IMR-90 (cell line): ENCODE measurements at regions not wholly inside any gene's neighbourhood (a gene's known extent, or its start where the extent isn't known, plus 50 kb on each side); places are given as distances from the start of the nearest gene placed in this dataset.

Experiments
- ATAC-seq: fragments of 200-7000 bp; cut with Tn5 transposase; 2 replicates; pipeline ENCODE4 v1.9.1; 2020; ENCODE audit warnings: low read depth, mild to moderate bottlenecking, moderate library complexity
- BruUV-seq: library from RNA; stranded (reverse); fragments of 400-500 nt; replicated peaks from 2 replicates; lab custom pipeline; 2021; lab: Mats Ljungman, UMichigan
- CTCF ChIA-PET: fragments of 300-600 bp; formaldehyde crosslinking; extraction: SDS; loops from one replicate; lab custom pipeline; 2021; ENCODE audit warnings: antibody characterized with exemption; lab: Yijun Ruan, JAX
- POLR2A ChIA-PET: fragments of 300-600 bp; sonication (Branson Sonifier 250); formaldehyde crosslinking; loops from one replicate; lab custom pipeline; 2022; ENCODE audit warnings: antibody characterized with exemption; ENCODE audit not compliant: unreplicated experiment; lab: Charles Lee
- DNase-seq: peaks from one replicate; pipeline ENCODE4 v3.0.0; 2013
- H2AFZ ChIP-seq: replicated peaks from 2 replicates; pipeline ENCODE3; 2013; ENCODE audit warnings: low read length, mild to moderate bottlenecking; ENCODE audit not compliant: poor library complexity
- H2AK5ac ChIP-seq: 2 replicates; pipeline ENCODE4 v1.6.1; 2013; ENCODE audit warnings: low read depth, low read length, inconsistent platforms
- H2AK9ac ChIP-seq: replicated peaks from 2 replicates; pipeline ENCODE3; 2013; ENCODE audit warnings: mild to moderate bottlenecking, low read depth, low read length, moderate library complexity; ENCODE audit not compliant: poor library complexity
- H2BK120ac ChIP-seq: 2 replicates; pipeline ENCODE4 v1.6.1; 2013; ENCODE audit warnings: low read depth, low read length, inconsistent platforms
- H2BK15ac ChIP-seq: 3 replicates; pipeline ENCODE4 v1.6.1; 2013; ENCODE audit warnings: low read depth, low read length, inconsistent platforms
- H2BK20ac ChIP-seq: 2 replicates; pipeline ENCODE4 v1.6.1; 2013; ENCODE audit warnings: low read depth, mild to moderate bottlenecking, inconsistent platforms, low read length, moderate library complexity
- H2BK5ac ChIP-seq: 2 replicates; pipeline ENCODE4 v1.6.1; 2013; ENCODE audit warnings: mild to moderate bottlenecking, low read depth, low read length, inconsistent platforms; ENCODE audit not compliant: poor library complexity, severe bottlenecking
- H3K14ac ChIP-seq: replicated peaks from 2 replicates; pipeline ENCODE4 v1.6.1; 2013; ENCODE audit warnings: low read depth, low read length, inconsistent platforms
- H3K18ac ChIP-seq: 2 replicates; pipeline ENCODE4 v1.6.1; 2013; ENCODE audit warnings: low read depth, low read length, control low read depth
- H3K23ac ChIP-seq: 2 replicates; pipeline ENCODE4 v1.6.1; 2013; ENCODE audit warnings: low read depth, low read length, inconsistent platforms
- H3K27ac ChIP-seq: 2 replicates; pipeline ENCODE4 v1.5.1; 2013; ENCODE audit warnings: mild to moderate bottlenecking, control low read depth, low read length; ENCODE audit not compliant: insufficient read depth
- H3K27me3 ChIP-seq: 2 replicates; pipeline ENCODE4 v1.6.1; 2013; ENCODE audit warnings: low read length; ENCODE audit not compliant: control insufficient read depth, insufficient read depth
- H3K36me3 ChIP-seq: 2 replicates; pipeline ENCODE4 v1.6.1; 2013; ENCODE audit warnings: low read length, mixed read lengths; ENCODE audit not compliant: control insufficient read depth, insufficient read depth
- H3K4ac ChIP-seq: 2 replicates; pipeline ENCODE4 v1.6.1; 2013; ENCODE audit warnings: low read depth, low read length, inconsistent platforms
- H3K4me1 ChIP-seq: 2 replicates; pipeline ENCODE4 v1.6.1; 2013; ENCODE audit warnings: low read length, mixed read lengths; ENCODE audit not compliant: control insufficient read depth, insufficient read depth
- H3K4me2 ChIP-seq: 2 replicates; pipeline ENCODE4 v1.6.1; 2013; ENCODE audit warnings: low read depth, mild to moderate bottlenecking, control low read depth, low read length, moderate library complexity
- H3K4me3 ChIP-seq: 2 replicates; pipeline ENCODE4 v1.5.1; 2013; ENCODE audit warnings: low read depth, mild to moderate bottlenecking, control low read depth, low read length, moderate library complexity; ENCODE audit not compliant: insufficient read depth
- H3K56ac ChIP-seq: 2 replicates; pipeline ENCODE4 v1.6.1; 2013; ENCODE audit warnings: low read length, inconsistent platforms; ENCODE audit not compliant: insufficient read depth; ENCODE audit errors: extremely low read depth
- H3K79me1 ChIP-seq, 2 experiments: 2 replicates each; pipeline ENCODE4 v1.6.1; 2013; ENCODE audit warnings: low read length in 2 of 2, inconsistent platforms in 1 of 2, low read depth in 1 of 2
- H3K9ac ChIP-seq: 2 replicates; pipeline ENCODE4 v1.6.1; 2013; ENCODE audit warnings: low read depth, low read length, control low read depth
- H3K9me1 ChIP-seq: 2 replicates; pipeline ENCODE4 v1.6.1; 2013; ENCODE audit warnings: low read length, inconsistent platforms; ENCODE audit not compliant: insufficient read depth
- H3K9me3 ChIP-seq: 2 replicates; pipeline ENCODE4 v1.6.1; 2013; ENCODE audit warnings: low read length; ENCODE audit not compliant: control insufficient read depth, insufficient read depth
- H4K20me1 ChIP-seq: 2 replicates; pipeline ENCODE4 v1.6.1; 2013; ENCODE audit warnings: low read length, inconsistent platforms; ENCODE audit not compliant: insufficient read depth
- H4K5ac ChIP-seq: 2 replicates; pipeline ENCODE4 v1.6.1; 2013; ENCODE audit warnings: mild to moderate bottlenecking, low read depth, low read length, control low read depth
- H4K8ac ChIP-seq, 2 experiments: 2 replicates each; pipeline ENCODE4 v1.6.1; 2013; ENCODE audit warnings: low read depth in 2 of 2, low read length in 2 of 2, control low read depth in 1 of 2, inconsistent platforms in 1 of 2
- H4K91ac ChIP-seq: 2 replicates; pipeline ENCODE4 v1.6.1; 2013; ENCODE audit warnings: low read depth, low read length, inconsistent platforms; ENCODE audit not compliant: insufficient read depth
- FOS ChIP-seq: fragments of 150-350 bp; IDR thresholded peaks from 2 replicates; pipeline ENCODE4 v1.6.1; 2016; ENCODE audit warnings: low read depth, low read length
- MXI1 ChIP-seq: IDR thresholded peaks from 2 replicates; pipeline ENCODE4 v1.6.1; 2012; ENCODE audit warnings: low read depth, mild to moderate bottlenecking, low read length, moderate library complexity, borderline replicate concordance
- POLR2A ChIP-seq: IDR thresholded peaks from 2 replicates; pipeline ENCODE4 v1.6.1; 2012; ENCODE audit warnings: mild to moderate bottlenecking, low read depth, low read length
- RCOR1 ChIP-seq: IDR thresholded peaks from 2 replicates; pipeline ENCODE4 v1.6.1; 2012; ENCODE audit warnings: mild to moderate bottlenecking, low read length, improper control_type of control experiment; ENCODE audit not compliant: insufficient replicate concordance
- WGBS, 2 experiments: methylation state at CpG; one replicate each; pipeline versions ENCODE4 v1.1.5 to v1.1.7; 2013; ENCODE audit warnings: missing lambda C conversion rate in 2 of 2; ENCODE audit not compliant: insufficient read length in 1 of 2; ENCODE audit errors: extremely low coverage in 2 of 2; 5-methylcytosine and 5-hydroxymethylcytosine counted together
- dilution Hi-C: fragments of 300-500 bp; cut with HindIII; formaldehyde crosslinking; loops from one replicate; pipeline ENCODE4 v1.14.3; 2018; ENCODE audit warnings: low sequenced_read_pairs; ENCODE audit not compliant: unreplicated experiment
- in situ Hi-C: fragments of 300-500 bp; cut with MboI; formaldehyde crosslinking; loops from 3 replicates; pipeline ENCODE4 v1.14.3; 2019; ENCODE audit warnings: low sequenced_read_pairs, inconsistent platforms, mixed read lengths
- intact Hi-C: fragments of 100-400 bp; cut with micrococcal nuclease; formaldehyde crosslinking; loops from 2 replicates; pipeline ENCODE4 v1.10.0; 2022
- TF ChIP-seq, protein P1 (sequence below): conservative IDR thresholded peaks from 2 replicates; pipeline ENCODE4 v1.5.1; 2012; ENCODE audit warnings: mild to moderate bottlenecking, low read depth, low read length, improper control_type of control experiment
- TF ChIP-seq, protein P2 (sequence below): fragments of 150-350 bp; IDR thresholded peaks from 2 replicates; pipeline ENCODE4 v1.6.1; 2017; ENCODE audit warnings: mild to moderate bottlenecking, antibody characterized with exemption, low read length, low read depth

DNA sequence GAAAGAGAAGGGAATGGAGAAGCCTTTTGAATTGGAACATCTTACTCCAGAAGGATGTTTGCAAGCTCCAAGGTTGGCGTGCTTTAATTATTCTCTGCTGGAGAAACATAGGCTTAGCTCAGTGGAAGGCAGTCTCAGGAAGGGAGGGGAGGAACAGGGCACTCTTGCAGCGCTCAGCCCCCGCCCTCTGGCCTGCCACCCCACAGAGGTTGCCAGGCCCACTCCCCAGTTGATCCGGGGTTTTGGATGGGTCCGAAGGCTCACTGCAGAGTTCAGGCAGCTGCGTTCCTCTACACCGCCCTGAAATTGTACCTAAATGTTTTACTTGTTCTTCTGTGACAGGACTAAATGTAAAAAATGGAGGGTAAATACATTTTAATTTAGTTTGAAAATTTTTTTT, 155.2 kb upstream of the DTNBP1 start:
- Histone ChIP-seq H2BK5ac (no peak overlapping the region), H3K79me1 (no peaks in the 10 kb centered on the region), H3K14ac (no peak overlapping the region), H3K9me1 (no peaks in the 10 kb centered on the region), H2BK15ac (no peak overlapping the region), H4K20me1 (no peaks in the 10 kb centered on the region), H3K4me3 (no peak overlapping the region), H3K4me2 (no peak overlapping the region), H4K5ac (no peak overlapping the region), H4K91ac (no peak overlapping the region), H2BK120ac (no peak overlapping the region), H3K27ac (no peak overlapping the region), H3K9me3 (no peaks in the 10 kb centered on the region), H4K8ac (no peak overlapping the region), H3K23ac (no peak overlapping the region), H3K9ac (no peak overlapping the region), H3K18ac (no peak overlapping the region), H3K4ac (no peak overlapping the region), H3K4me1 (no peaks in the 10 kb centered on the region), H2BK20ac (no peak overlapping the region), H3K27me3 (peaks cover 19% of the 10 kb centered on the region), H2AK9ac (no peak overlapping the region), H3K36me3 (no peaks in the 10 kb centered on the region), H3K56ac (no peak overlapping the region), H2AFZ (no peak overlapping the region), H2AK5ac (no peak overlapping the region)
- no TSS peak for BruUV-seq
- CTCF ChIA-PET = no interaction called here
- no CpG with 5 or more reads among the region's 7 CpGs for WGBS, 2 experiments
- POLR2A ChIA-PET = interaction anchor here (0.5 kb wide), 1 partner anchor 94 kb away, joined by 3 read pairs; no protein-coding TSS in a partner anchor
- ATAC-seq (no peak), DNase-seq (no peak)
- dilution Hi-C loops (no loop called here), intact Hi-C loops (no loop called here), in situ Hi-C loops (no loop called here)
- TF ChIP-seq POLR2A (no peak), FOS (no peak), MXI1 (no peak), RCOR1 (no peak)
- TF ChIP-seq, protein P1, sequence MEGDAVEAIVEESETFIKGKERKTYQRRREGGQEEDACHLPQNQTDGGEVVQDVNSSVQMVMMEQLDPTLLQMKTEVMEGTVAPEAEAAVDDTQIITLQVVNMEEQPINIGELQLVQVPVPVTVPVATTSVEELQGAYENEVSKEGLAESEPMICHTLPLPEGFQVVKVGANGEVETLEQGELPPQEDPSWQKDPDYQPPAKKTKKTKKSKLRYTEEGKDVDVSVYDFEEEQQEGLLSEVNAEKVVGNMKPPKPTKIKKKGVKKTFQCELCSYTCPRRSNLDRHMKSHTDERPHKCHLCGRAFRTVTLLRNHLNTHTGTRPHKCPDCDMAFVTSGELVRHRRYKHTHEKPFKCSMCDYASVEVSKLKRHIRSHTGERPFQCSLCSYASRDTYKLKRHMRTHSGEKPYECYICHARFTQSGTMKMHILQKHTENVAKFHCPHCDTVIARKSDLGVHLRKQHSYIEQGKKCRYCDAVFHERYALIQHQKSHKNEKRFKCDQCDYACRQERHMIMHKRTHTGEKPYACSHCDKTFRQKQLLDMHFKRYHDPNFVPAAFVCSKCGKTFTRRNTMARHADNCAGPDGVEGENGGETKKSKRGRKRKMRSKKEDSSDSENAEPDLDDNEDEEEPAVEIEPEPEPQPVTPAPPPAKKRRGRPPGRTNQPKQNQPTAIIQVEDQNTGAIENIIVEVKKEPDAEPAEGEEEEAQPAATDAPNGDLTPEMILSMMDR = no peak
- TF ChIP-seq, protein P2, sequence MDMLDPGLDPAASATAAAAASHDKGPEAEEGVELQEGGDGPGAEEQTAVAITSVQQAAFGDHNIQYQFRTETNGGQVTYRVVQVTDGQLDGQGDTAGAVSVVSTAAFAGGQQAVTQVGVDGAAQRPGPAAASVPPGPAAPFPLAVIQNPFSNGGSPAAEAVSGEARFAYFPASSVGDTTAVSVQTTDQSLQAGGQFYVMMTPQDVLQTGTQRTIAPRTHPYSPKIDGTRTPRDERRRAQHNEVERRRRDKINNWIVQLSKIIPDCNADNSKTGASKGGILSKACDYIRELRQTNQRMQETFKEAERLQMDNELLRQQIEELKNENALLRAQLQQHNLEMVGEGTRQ = no peak
